ENCODE measurements at regions not wholly inside any gene's neighbourhood (a gene's known extent, or its start where the extent isn't known, plus 50 kb on each side); places are given as distances from the start of the nearest gene placed in this dataset.

- no peak overlapping the region for H3T11ph ChIP-seq (ENCODE audit: low read length)
- H2BK12ac ChIP-seq (ENCODE audit: insufficient read length, low read depth, low read length), result no peak overlapping the region
- H3K56ac ChIP-seq (ENCODE audit: insufficient read length, low read depth, low read length), result no peak overlapping the region
- no peak overlapping the region for H4K91ac ChIP-seq (ENCODE audit: insufficient read length, low read depth, low read length)
- H3K23ac ChIP-seq (ENCODE audit: insufficient read length, low read depth, low read length), result no peak overlapping the region
- no peaks in the 10 kb centered on the region for H3K9me3 ChIP-seq (ENCODE audit: control insufficient read depth, low read depth, low read length)
- no peak overlapping the region for H3K27ac Mint-ChIP-seq
- H2BK120ac ChIP-seq (ENCODE audit: low read depth, low read length, poor library complexity, severe bottlenecking), result no peak overlapping the region
- H4K20me1 ChIP-seq (ENCODE audit: control insufficient read depth, insufficient read depth, insufficient read length), result no peaks in the 10 kb centered on the region
- no peak overlapping the region for H2BK5ac ChIP-seq (ENCODE audit: insufficient read length, low read length)
- peaks cover 0 to 4% (median 0%) of the 10 kb centered on the region in 3 experiments; a peak in 2 of 7 replicates for H3K36me3 Mint-ChIP-seq (ENCODE audit: insufficient read depth in 1 of 3, low read depth in 3 of 3)
- H2BK20ac ChIP-seq (ENCODE audit: low read depth, low read length, poor library complexity, severe bottlenecking), result no peak overlapping the region
- H2AK5ac ChIP-seq (ENCODE audit: insufficient read length, low read length), result no peak overlapping the region
- WGBS (ENCODE audit: extremely low coverage, insufficient read length, low lambda C conversion rate), result no CpG with 5 or more reads among the region's 2 CpGs
- H3K9ac ChIP-seq (ENCODE audit: extremely low read depth, insufficient read length, low read length), result no peak overlapping the region
- no peaks in the 10 kb centered on the region for H3K27me3 ChIP-seq (ENCODE audit: insufficient read depth, low read length)
- H4K8ac ChIP-seq (replicated peaks; ENCODE audit: insufficient read length, low read depth, low read length), result no peak overlapping the region
- no peak overlapping the region for H3K4me3 Mint-ChIP-seq
- H3K4me2 ChIP-seq (ENCODE audit: insufficient read depth, insufficient read length, low read length), result no peak overlapping the region
- H3K9me3 Mint-ChIP-seq, result peaks cover 4% of the 10 kb centered on the region in 2 experiments; a peak in 4 of 5 replicates
- H3K79me1 ChIP-seq (ENCODE audit: insufficient read depth, low read depth, low read length, poor library complexity, severe bottlenecking), result no peaks in the 10 kb centered on the region
- no peak for TF ChIP-seq CTCF (conservative IDR thresholded peaks at IDR 0.05)
- no peak for DNase-seq
- H3K27ac ChIP-seq (ENCODE audit: insufficient read length, low read depth, low read length), result no peak overlapping the region
- no peak overlapping the region for H2AFZ ChIP-seq (ENCODE audit: low read length)
- H3K4ac ChIP-seq (ENCODE audit: low read depth, low read length), result no peak overlapping the region
- no peak overlapping the region for H3K18ac ChIP-seq (ENCODE audit: insufficient read length, low read depth, low read length)
- no peaks in the 10 kb centered on the region for H3K4me1 ChIP-seq (ENCODE audit: insufficient read depth, low read length)
- H2BK15ac ChIP-seq (ENCODE audit: low read depth, low read length), result no peak overlapping the region
- no peaks in the 10 kb centered on the region for H3K23me2 ChIP-seq (ENCODE audit: insufficient read length, low read depth, low read length, poor library complexity, severe bottlenecking)
- no peaks in the 10 kb centered on the region for H3K79me2 ChIP-seq (ENCODE audit: insufficient read depth, low read length)
- H3K4me1 Mint-ChIP-seq, result peaks cover 17 to 20% of the 10 kb centered on the region in 2 experiments
- no peak overlapping the region for H4K5ac ChIP-seq (ENCODE audit: insufficient read length, low read depth, low read length)
- H3K27me3 Mint-ChIP-seq (ENCODE audit: low read depth), result no peaks in the 10 kb centered on the region
- H3K14ac ChIP-seq (ENCODE audit: insufficient read depth, low read length), result no peak overlapping the region
These were observed 453.7 kb downstream of the SETD4 start for GRCh38 chr21:35606578-35606977.

All from H9 (cell line).